K562 (cell line): ENCODE measurements at regions not wholly inside any gene's neighbourhood (a gene's known extent, or its start where the extent isn't known, plus 50 kb on each side); places are given as distances from the start of the nearest gene placed in this dataset.

Experiments used
- CEBPB ChIP-seq: fragments of 450-650 bp; IDR thresholded peaks from 2 replicates; pipeline ENCODE4 v1.6.1; 2016; ENCODE audit warnings: missing genetic modification characterization, missing compliant biosample characterization
- CTCF ChIP-seq, 3 experiments: IDR thresholded peaks in 2 of 3; conservative IDR thresholded peaks in 1 of 3; 2 replicates each; pipeline ENCODE4 v1.5.1; 2011 to 2012; ENCODE audit warnings: low read length in 3 of 3, mild to moderate bottlenecking in 3 of 3, control low read depth in 2 of 3, improper control_type of control experiment in 1 of 3, inconsistent platforms in 1 of 3, low read depth in 1 of 3, mixed read lengths in 1 of 3, moderate library complexity in 1 of 3; ENCODE audit not compliant: insufficient read depth in 2 of 3
- NFIC ChIP-seq: fragments of 450-650 bp; IDR thresholded peaks from 2 replicates; pipeline ENCODE4 v1.6.1; 2017; ENCODE audit warnings: mild to moderate bottlenecking, inconsistent platforms
- TF ChIP-seq, protein P1 (sequence below): fragments of 250-450 bp; sonication (Bioruptor Pico); IDR thresholded peaks from 2 replicates; pipeline ENCODE4 v1.5.0; 2022; ENCODE audit warnings: mild to moderate bottlenecking

DNA sequence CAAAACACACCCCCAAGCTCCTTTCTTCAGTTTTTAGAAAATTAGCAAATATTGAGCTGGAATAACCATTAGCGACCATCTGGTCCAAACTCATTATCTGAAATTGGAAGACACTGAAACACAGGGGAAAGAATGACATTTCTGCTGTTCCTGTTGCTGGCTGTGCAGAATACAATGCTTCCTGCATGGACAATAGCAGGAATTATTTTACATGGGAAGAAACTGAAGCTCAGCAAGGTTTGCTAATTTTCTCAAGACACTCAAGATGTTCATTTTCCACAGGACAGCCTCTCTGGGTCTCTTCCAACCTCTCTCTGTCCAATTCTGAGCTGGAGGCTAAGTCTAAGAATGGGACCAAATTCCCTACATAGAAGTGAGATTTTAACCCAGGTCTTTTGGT, 81.9 kb upstream of the TNS3 start:
- TF ChIP-seq, protein P1, sequence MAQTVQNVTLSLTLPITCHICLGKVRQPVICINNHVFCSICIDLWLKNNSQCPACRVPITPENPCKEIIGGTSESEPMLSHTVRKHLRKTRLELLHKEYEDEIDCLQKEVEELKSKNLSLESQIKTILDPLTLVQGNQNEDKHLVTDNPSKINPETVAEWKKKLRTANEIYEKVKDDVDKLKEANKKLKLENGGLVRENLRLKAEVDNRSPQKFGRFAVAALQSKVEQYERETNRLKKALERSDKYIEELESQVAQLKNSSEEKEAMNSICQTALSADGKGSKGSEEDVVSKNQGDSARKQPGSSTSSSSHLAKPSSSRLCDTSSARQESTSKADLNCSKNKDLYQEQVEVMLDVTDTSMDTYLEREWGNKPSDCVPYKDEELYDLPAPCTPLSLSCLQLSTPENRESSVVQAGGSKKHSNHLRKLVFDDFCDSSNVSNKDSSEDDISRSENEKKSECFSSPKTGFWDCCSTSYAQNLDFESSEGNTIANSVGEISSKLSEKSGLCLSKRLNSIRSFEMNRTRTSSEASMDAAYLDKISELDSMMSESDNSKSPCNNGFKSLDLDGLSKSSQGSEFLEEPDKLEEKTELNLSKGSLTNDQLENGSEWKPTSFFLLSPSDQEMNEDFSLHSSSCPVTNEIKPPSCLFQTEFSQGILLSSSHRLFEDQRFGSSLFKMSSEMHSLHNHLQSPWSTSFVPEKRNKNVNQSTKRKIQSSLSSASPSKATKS, result no peak
- no peak for TF ChIP-seq NFIC
- no peak for TF ChIP-seq CEBPB
- no peak for TF ChIP-seq CTCF (IDR thresholded peaks at IDR 0.05 in 2 of 3, conservative IDR thresholded peaks at IDR 0.05 in 1 of 3; ENCODE audit: insufficient read depth in 2 of 3, low read depth in 1 of 3, low read length in 3 of 3)
